ENCODE measurements at regions not wholly inside any gene's neighbourhood (a gene's known extent, or its start where the extent isn't known, plus 50 kb on each side); places are given as distances from the start of the nearest gene placed in this dataset. TPM values are rescaled to one million over a fixed set of nuclear protein-coding genes. Genes with fewer than 3 reads are reported as not detected.
A peak's percentile ranks its signal among the peaks of the same experiment; 100 is the strongest.

- no peak for DNase-seq (ENCODE audit: low read depth in 2 of 3, low spot score in 2 of 3)
These were observed 86.9 kb upstream of the GDNF start for GRCh38 chr5:37926732-37927131.

DNA sequence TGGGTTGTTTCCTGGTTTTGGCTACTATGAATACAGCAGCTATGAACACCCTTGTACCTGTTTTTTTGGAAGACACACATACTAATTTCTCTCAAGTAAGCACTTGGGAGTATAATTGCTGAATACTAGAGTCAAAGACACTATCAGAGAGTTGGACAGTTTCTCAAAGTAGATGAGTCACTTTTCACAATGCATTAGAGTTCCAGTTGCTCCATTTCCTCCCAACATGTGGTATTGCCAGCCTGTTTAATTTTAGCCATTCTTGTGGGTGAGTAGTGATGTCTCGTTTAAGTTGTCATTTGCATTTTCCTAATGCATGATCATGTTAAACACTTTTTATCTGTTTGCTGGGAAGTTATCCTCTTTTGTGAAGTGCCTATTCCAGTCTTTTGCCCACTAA, 81.6 kb upstream of the GDNF start:
- no peak for DNase-seq (ENCODE audit: low read depth in 2 of 3, low spot score in 2 of 3)

DNA sequence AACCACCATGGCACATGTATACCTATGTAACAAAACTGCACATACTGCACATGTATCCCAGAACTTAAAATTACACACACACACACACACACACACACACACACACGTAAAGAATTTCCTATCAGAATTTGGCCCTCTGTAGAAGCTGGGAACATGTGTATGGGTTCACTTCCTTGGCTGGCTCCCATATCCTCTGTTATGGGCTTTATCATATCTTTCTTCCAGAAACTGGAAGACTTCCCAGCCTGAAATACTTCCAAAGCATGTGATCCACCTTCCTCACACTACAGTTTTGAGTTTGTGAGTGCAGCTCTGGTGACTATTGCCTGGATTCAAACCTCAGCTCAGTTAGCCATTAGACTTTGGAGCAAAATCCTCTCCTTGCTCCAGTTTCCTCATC, 78.6 kb upstream of the GDNF start:
- DNase-seq (ENCODE audit: low read depth in 2 of 3, low spot score in 2 of 3): no peak

- DNase-seq (ENCODE audit: low read depth in 2 of 3, low spot score in 2 of 3): no peak
These were observed 76.7 kb upstream of the GDNF start for GRCh38 chr5:37916525-37916924.

GRCh38 chr5:37915097-37915736, 75.4 kb upstream of the GDNF start:
- no peak for DNase-seq (ENCODE audit: low read depth in 2 of 3, low spot score in 2 of 3)

- peak in 1 of 3 donors; percentile 13 for DNase-seq (ENCODE audit: low read depth in 2 of 3, low spot score in 2 of 3)
These were observed 69.9 kb upstream of the GDNF start for GRCh38 chr5:37909610-37910266.

DNA sequence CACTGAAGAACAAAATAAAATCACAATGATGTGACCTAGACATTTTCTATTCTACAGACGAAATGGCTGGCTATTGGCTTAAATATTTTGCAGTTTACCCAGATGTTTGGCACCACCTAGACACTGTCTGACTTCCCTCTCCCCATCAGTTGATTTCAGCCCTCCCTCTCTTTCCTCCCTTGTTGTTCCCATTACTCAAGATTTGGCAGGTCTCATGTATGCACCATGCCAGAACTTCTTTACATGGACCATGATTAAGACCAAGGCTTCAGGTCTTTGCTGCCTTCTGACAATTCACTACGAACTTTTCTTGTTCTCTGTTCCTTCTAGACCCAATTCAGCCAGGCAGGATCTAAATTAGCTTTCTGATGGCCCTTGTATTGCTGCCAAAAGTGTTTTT, 66.6 kb upstream of the GDNF start:
- no peak for DNase-seq (ENCODE audit: low read depth in 2 of 3, low spot score in 2 of 3)

- DNase-seq (ENCODE audit: low read depth in 2 of 3, low spot score in 2 of 3): no peak
These were observed 65.4 kb upstream of the GDNF start for GRCh38 chr5:37905230-37905629.

DNA sequence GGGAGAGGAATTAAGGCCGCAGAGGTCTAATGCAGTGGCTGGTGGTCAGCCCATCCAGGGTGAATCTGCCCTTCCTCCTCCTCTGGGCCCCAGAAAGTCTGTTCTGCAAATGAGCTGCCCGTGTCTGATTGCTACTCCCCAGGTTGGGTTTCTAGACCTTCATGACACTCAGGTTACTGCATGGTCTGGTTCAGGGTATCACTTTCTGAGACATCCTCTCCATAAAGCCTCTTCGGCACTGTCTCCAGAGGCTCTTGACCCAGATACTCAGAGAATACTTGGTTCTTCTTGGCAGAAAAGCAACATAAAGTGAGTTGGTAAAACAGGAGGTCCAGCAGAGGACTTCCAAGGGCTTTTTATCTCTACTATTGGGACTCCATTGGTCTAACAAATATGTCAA, 62.5 kb upstream of the GDNF start:
- DNase-seq (ENCODE audit: low read depth in 2 of 3, low spot score in 2 of 3): no peak

DNA sequence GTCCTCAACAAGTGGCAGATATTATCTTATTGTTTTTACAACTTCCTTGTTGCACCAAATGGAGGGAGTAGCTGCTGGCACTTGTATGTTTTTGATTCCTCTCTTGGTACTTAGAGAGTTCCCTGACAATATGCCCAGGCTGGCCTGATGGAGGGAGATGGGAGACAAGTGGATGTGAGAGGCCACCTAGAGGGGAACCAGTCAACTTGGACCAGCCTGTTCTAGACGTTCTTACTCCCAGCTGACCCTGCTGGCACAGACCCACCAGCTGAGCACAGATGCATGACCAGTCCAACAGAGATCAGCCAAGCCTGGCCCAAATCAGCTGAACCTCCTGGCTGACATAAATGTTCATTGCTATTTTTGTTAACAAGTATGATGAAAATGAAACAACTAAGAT, 60.9 kb upstream of the GDNF start:
- no peak for DNase-seq (ENCODE audit: low read depth in 2 of 3, low spot score in 2 of 3)

GRCh38 chr5:37899037-37899436, 59.2 kb upstream of the GDNF start:
- DNase-seq (ENCODE audit: low read depth in 2 of 3, low spot score in 2 of 3): no peak

GRCh38 chr5:37896159-37896558, 56.3 kb upstream of the GDNF start:
- DNase-seq (ENCODE audit: low read depth in 2 of 3, low spot score in 2 of 3): no peak

DNA sequence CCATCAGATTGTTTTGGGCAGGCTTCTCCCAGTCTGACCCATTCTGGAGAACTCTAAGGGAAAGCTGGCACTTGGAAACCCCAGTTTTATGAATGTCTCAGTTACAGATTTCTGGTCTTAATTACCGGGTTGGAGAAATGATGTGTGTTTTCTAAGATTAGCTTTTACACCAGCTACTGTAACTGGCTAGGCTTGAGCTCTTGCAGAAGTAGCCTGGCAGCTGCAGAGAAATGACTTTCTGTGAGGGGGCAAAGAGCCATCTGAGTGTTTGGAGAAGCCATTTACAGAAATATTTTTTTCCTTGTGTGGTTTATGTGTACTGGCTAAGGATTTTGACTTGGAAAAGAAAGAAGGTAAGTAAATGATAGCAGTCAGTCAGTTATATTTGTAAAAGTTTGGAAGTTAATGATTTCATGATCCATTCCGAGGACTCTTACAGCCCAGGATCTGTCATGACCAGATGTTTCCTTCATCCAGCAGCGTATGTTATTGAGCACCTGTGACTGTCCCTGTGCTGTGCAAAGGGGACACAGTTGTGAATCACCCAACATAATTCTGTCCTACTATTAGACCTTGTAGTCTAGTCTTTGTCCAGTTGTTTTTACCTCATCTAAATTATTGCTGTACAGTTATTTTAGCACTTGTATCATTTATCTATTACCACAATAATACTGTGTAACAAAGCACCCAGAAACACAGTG, 53.7 kb upstream of the GDNF start:
- no peak for DNase-seq (ENCODE audit: low read depth in 2 of 3, low spot score in 2 of 3)

DNA sequence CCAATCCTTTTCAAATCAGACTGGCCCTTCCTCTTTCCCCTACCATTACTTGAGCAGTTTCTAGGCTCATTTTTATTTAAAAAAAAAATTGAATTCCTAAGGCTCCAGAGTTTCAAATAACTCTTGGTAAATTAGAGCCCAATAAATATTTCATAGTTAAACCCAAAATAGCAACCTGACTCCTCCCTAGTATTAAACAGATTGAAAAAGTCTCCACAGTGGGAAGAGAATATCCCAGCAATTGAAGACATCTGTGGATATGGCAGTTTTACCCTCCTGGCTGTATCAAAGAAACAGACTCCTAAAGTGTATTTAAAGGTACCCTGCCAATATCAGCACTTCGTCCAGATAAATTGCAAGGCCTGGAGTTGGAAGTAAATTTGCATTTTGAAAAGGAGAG, 52.7 kb upstream of the GDNF start:
- DNase-seq (ENCODE audit: low read depth in 2 of 3, low spot score in 2 of 3): no peak

DNA sequence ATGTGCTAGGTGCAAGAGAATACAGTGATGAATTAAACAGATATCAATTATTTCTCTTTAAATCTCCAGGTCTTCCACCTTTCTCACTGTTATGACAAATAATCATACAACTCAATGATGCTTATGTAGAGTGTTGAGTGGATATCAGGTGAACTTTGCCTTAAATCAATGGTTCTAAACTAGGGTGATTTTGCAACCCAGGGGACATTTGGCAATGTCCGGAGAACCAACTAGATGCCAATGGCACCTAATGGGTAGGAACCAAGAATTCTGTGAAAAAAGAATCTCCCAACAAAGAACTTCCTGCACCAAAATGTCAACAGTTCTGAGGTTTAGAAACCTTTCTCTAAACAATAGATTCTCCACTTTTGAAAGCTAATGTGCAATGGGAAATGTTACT, 52.0 kb upstream of the GDNF start:
- DNase-seq (ENCODE audit: low read depth in 2 of 3, low spot score in 2 of 3): no peak

DNA sequence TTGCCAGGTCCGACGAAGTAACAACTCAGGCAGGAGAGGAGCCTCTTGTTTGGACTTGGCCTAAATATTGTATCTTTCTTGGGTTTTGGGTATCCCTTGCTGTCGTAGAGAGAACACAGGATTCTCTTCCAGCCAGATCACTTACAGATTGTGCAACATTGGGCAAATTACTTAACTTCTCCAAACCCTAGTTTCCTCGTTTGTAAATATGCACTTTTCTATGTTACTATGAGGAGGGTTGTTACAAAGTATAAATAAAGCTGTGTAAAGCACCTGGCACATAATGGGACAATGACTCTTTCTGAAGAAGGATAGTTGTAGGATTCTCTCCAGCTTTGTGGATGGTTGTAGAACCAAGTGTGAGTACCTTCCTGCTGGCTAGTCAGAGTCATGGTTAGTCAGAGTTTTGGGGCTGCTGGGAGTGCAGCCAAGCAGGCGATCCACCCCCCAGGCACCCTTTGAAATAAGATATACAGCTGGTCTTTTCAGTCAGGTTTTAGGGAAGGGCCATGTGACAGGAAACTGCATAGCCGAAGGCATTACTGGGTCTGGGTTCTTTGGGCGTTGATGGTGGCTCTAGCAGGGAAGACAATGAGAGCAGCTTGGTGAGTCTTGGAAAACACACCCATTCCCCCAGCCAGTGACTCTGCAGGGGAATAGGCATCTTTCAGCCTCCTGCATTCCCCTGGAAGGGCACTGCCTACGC, 49.9 kb upstream of the GDNF start:
- DNase-seq (ENCODE audit: low read depth in 2 of 3, low spot score in 2 of 3): no peak

Small RNAs in the stretch of these regions (small RNA-seq; reads per million reads assigned to genes)
- not detected for gene LINC02110

All from hematopoietic multipotent progenitor cell (in vitro differentiated cells).